ENCODE measurements at regions not wholly inside any gene's neighbourhood (a gene's known extent, or its start where the extent isn't known, plus 50 kb on each side); places are given as distances from the start of the nearest gene placed in this dataset.

GRCh38 chr7:24510759-24511158, 62.5 kb upstream of the PALS2 start:
- DNase-seq (ENCODE audit: low spot score) = no peak
- Mint-ChIP-seq H3K4me3 (ENCODE audit: unreplicated experiment) (no peak overlapping the region), H3K4me1 (ENCODE audit: low read depth) (no peaks in the 10 kb centered on the region), H3K27ac (ENCODE audit: unreplicated experiment) (no peak overlapping the region), H3K9me3 (ENCODE audit: low read depth) (no peaks in the 10 kb centered on the region), H3K27me3 (ENCODE audit: low read depth) (peaks cover 3% of the 10 kb centered on the region), H3K36me3 (ENCODE audit: low read depth) (no peaks in the 10 kb centered on the region)
- TF ChIP-seq, protein P1, sequence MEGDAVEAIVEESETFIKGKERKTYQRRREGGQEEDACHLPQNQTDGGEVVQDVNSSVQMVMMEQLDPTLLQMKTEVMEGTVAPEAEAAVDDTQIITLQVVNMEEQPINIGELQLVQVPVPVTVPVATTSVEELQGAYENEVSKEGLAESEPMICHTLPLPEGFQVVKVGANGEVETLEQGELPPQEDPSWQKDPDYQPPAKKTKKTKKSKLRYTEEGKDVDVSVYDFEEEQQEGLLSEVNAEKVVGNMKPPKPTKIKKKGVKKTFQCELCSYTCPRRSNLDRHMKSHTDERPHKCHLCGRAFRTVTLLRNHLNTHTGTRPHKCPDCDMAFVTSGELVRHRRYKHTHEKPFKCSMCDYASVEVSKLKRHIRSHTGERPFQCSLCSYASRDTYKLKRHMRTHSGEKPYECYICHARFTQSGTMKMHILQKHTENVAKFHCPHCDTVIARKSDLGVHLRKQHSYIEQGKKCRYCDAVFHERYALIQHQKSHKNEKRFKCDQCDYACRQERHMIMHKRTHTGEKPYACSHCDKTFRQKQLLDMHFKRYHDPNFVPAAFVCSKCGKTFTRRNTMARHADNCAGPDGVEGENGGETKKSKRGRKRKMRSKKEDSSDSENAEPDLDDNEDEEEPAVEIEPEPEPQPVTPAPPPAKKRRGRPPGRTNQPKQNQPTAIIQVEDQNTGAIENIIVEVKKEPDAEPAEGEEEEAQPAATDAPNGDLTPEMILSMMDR (IDR thresholded peaks at IDR 0.05) = no peak

DNA sequence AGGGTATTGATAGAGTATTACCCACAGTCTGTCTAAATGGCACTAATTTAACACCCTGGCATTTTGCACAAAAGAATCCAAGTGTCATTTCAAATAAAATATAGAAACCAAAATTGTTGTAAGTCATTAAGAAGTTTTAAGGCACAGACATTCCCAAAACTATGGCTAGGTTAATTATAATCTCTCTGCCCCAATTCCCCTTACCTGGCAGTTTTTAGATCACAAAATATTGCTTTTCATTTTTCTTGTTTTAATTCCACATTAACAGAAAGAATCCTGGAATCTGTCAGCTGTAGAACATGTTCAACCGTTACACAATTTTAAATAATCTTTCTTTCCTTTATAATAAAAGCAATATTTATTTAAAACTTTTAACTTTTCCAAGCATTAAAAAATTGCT, 56.1 kb upstream of the PALS2 start:
- no peak overlapping the region for H3K4me3 Mint-ChIP-seq (ENCODE audit: unreplicated experiment)
- no peaks in the 10 kb centered on the region for H3K36me3 Mint-ChIP-seq (ENCODE audit: low read depth)
- H3K9me3 Mint-ChIP-seq (ENCODE audit: low read depth) = no peaks in the 10 kb centered on the region
- peaks cover 19% of the 10 kb centered on the region for H3K27me3 Mint-ChIP-seq (ENCODE audit: low read depth)
- no peak overlapping the region for H3K27ac Mint-ChIP-seq (ENCODE audit: unreplicated experiment)
- DNase-seq (ENCODE audit: low spot score) = no peak
- TF ChIP-seq, protein P1 (IDR thresholded peaks at IDR 0.05) = no peak
- H3K4me1 Mint-ChIP-seq (ENCODE audit: low read depth) = no peaks in the 10 kb centered on the region

DNA sequence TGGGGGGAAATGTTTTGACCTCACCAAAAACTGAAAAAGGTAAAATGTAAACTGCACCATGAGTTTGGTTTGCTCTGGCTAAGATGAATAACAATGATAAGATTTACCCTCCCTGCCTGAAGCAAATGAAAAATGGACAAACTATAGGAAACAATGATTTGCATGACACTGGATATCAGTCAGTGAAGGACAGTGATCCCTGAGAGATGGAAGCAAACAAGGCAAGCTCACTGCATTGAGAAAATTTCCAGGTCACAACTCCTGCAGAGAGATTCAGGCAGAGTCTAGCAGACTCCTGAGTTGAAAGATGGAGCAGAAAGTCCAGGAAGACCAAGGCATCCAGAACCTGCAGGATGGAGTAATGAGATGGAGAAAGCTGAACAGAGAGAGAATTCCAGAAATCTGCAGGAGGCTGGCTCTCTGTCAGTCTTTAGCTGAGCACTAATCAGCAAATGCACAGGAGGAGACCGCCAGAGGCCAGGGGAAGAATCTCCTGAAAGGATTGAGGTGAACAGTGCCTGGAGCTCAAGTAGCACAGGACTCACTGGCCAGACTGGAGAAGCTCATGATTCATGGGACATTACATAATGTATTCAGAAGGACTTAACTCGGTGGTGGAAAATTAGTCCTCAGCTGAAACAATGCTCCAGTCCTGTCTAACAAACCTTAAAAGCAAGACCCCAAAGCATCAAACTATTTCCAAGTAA, 51.2 kb upstream of the PALS2 start:
- H3K27ac Mint-ChIP-seq (ENCODE audit: unreplicated experiment) = no peak overlapping the region
- TF ChIP-seq, protein P1 (IDR thresholded peaks at IDR 0.05) = no peak
- peaks cover 23% of the 10 kb centered on the region for H3K27me3 Mint-ChIP-seq (ENCODE audit: low read depth)
- H3K4me1 Mint-ChIP-seq (ENCODE audit: low read depth) = no peaks in the 10 kb centered on the region
- DNase-seq (ENCODE audit: low spot score) = no peak
- H3K36me3 Mint-ChIP-seq (ENCODE audit: low read depth) = peaks cover 1% of the 10 kb centered on the region
- no peaks in the 10 kb centered on the region for H3K9me3 Mint-ChIP-seq (ENCODE audit: low read depth)
- no peak overlapping the region for H3K4me3 Mint-ChIP-seq (ENCODE audit: unreplicated experiment)

Data from chondrocyte (in vitro differentiated cells).